ENCODE measurements at regions not wholly inside any gene's neighbourhood (a gene's known extent, or its start where the extent isn't known, plus 50 kb on each side); places are given as distances from the start of the nearest gene placed in this dataset.

GRCh38 chr14:97215263-97215969, 418.2 kb downstream of the VRK1 start:
- ATAC-seq, result no peak

- no peak for ATAC-seq
These were observed 420.1 kb downstream of the VRK1 start for GRCh38 chr14:97217111-97217885.

GRCh38 chr14:97218274-97218673, 421.1 kb downstream of the VRK1 start:
- no peak for ATAC-seq

GRCh38 chr14:97218691-97219430, 421.7 kb downstream of the VRK1 start:
- no peak for ATAC-seq

GRCh38 chr14:97219431-97220017, 422.3 kb downstream of the VRK1 start:
- peak; percentile 8 for ATAC-seq

- no peak for ATAC-seq
These were observed 424.5 kb downstream of the VRK1 start for GRCh38 chr14:97221572-97222285.

- no peak for ATAC-seq
These were observed 426.8 kb downstream of the VRK1 start for GRCh38 chr14:97224016-97224415.

GRCh38 chr14:97230051-97230450, 432.9 kb downstream of the VRK1 start:
- ATAC-seq, result no peak

- ATAC-seq, result no peak
These were observed 436.3 kb downstream of the VRK1 start for GRCh38 chr14:97233319-97233985.

GRCh38 chr14:97246648-97247047, 449.5 kb downstream of the VRK1 start:
- ATAC-seq, result no peak

- ATAC-seq, result no peak
These were observed 451.8 kb downstream of the VRK1 start for GRCh38 chr14:97248973-97249372.

GRCh38 chr14:97250931-97251330, 453.7 kb downstream of the VRK1 start:
- no peak for ATAC-seq

- no peak for ATAC-seq
These were observed 454.4 kb downstream of the VRK1 start for GRCh38 chr14:97251491-97252155.

- ATAC-seq, result no peak
These were observed 456.6 kb downstream of the VRK1 start for GRCh38 chr14:97253756-97254155.

GRCh38 chr14:97262336-97262735, 465.2 kb downstream of the VRK1 start:
- no peak for ATAC-seq

GRCh38 chr14:97264516-97265230, 467.5 kb downstream of the VRK1 start:
- ATAC-seq, result no peak

GRCh38 chr14:97266653-97267052, 469.5 kb downstream of the VRK1 start:
- ATAC-seq, result no peak

- ATAC-seq, result no peak
These were observed 470.3 kb downstream of the VRK1 start for GRCh38 chr14:97267509-97267908.

- no peak for ATAC-seq
These were observed 470.9 kb downstream of the VRK1 start for GRCh38 chr14:97268097-97268496.

GRCh38 chr14:97270308-97270707, 473.1 kb downstream of the VRK1 start:
- no peak for ATAC-seq
